ENCODE measurements at regions not wholly inside any gene's neighbourhood (a gene's known extent, or its start where the extent isn't known, plus 50 kb on each side); places are given as distances from the start of the nearest gene placed in this dataset.
"Not testable (repeated sequence)": the region's sequence is repeated elsewhere in the genome, so short reads cannot be mapped to it uniquely, and the experiment has no call there.

GRCh38 chr18:72965616-72966015, 97.8 kb upstream of the NETO1 start:
- Histone ChIP-seq H3K79me2 (ENCODE audit: insufficient read depth, low read length) (no peaks in the 10 kb centered on the region), H3K23me2 (ENCODE audit: insufficient read length, low read depth, low read length, poor library complexity, severe bottlenecking) (no peaks in the 10 kb centered on the region), H4K5ac (ENCODE audit: insufficient read length, low read depth, low read length) (no peak overlapping the region), H3K4me1 (ENCODE audit: insufficient read depth, low read length) (no peaks in the 10 kb centered on the region), H2AK5ac (ENCODE audit: insufficient read length, low read length) (no peak overlapping the region), H2BK20ac (ENCODE audit: low read depth, low read length, poor library complexity, severe bottlenecking) (no peak overlapping the region), H3K18ac (ENCODE audit: insufficient read length, low read depth, low read length) (no peak overlapping the region), H3K27me3 (ENCODE audit: insufficient read depth, low read length) (no peaks in the 10 kb centered on the region), H2BK5ac (ENCODE audit: insufficient read length, low read length) (no peak overlapping the region), H3K27ac (ENCODE audit: insufficient read length, low read depth, low read length) (no peak overlapping the region), H3K9ac (ENCODE audit: extremely low read depth, insufficient read length, low read length) (no peak overlapping the region), H4K20me1 (ENCODE audit: control insufficient read depth, insufficient read depth, insufficient read length) (no peaks in the 10 kb centered on the region), H3K79me1 (ENCODE audit: insufficient read depth, low read depth, low read length, poor library complexity, severe bottlenecking) (no peaks in the 10 kb centered on the region), H2BK15ac (ENCODE audit: low read depth, low read length) (no peak overlapping the region), H3K4ac (ENCODE audit: low read depth, low read length) (no peak overlapping the region), H3T11ph (ENCODE audit: low read length) (no peak overlapping the region), H3K9me3 (ENCODE audit: control insufficient read depth, low read depth, low read length) (no peaks in the 10 kb centered on the region), H3K56ac (ENCODE audit: insufficient read length, low read depth, low read length) (no peak overlapping the region), H3K23ac (ENCODE audit: insufficient read length, low read depth, low read length) (no peak overlapping the region), H2BK12ac (ENCODE audit: insufficient read length, low read depth, low read length) (no peak overlapping the region), H4K91ac (ENCODE audit: insufficient read length, low read depth, low read length) (no peak overlapping the region), H2AFZ (ENCODE audit: low read length) (no peak overlapping the region), H4K8ac (replicated peaks; ENCODE audit: insufficient read length, low read depth, low read length) (no peak overlapping the region), H3K14ac (ENCODE audit: insufficient read depth, low read length) (no peak overlapping the region), H3K4me2 (ENCODE audit: insufficient read depth, insufficient read length, low read length) (no peak overlapping the region), H2BK120ac (ENCODE audit: low read depth, low read length, poor library complexity, severe bottlenecking) (no peak overlapping the region)
- Mint-ChIP-seq H3K4me1 (no peaks in the 10 kb centered on the region), H3K27me3 (ENCODE audit: low read depth) (no peaks in the 10 kb centered on the region), H3K36me3 (ENCODE audit: insufficient read depth in 1 of 3, low read depth in 3 of 3) (no peaks in the 10 kb centered on the region; a peak in 1 of 7 replicates), H3K4me3 (no peak overlapping the region), H3K9me3 (no peaks in the 10 kb centered on the region), H3K27ac (no peak overlapping the region)
- no peak for TF ChIP-seq CTCF (conservative IDR thresholded peaks at IDR 0.05)
- no peak for DNase-seq
- no CpG with 5 or more reads among the region's 9 CpGs for WGBS (ENCODE audit: extremely low coverage, insufficient read length, low lambda C conversion rate)

DNA sequence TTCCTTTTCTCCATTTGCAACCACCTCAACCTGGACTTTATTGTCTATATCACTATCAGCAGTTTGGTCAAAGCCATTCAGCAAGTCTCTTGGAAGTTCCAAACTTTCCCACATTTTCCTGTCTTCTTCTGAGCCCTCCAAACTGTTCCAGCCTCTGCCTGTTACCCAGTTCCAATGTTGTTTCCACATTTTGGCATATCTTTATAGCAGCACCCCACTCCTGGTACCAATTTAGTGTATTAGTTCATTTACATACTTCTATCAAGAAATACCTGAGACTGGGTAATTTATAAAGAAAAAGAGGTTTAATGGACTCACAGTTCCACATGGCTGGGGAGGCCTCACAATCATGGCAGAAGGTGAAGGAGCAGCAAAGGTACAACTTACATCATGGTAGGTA, 90.4 kb upstream of the NETO1 start:
- not testable (repeated sequence) for H3K18ac ChIP-seq (ENCODE audit: insufficient read length, low read depth, low read length); H2BK5ac ChIP-seq (ENCODE audit: insufficient read length, low read length); H4K8ac ChIP-seq (replicated peaks; ENCODE audit: insufficient read length, low read depth, low read length); H2BK20ac ChIP-seq (ENCODE audit: low read depth, low read length, poor library complexity, severe bottlenecking); H3K4me2 ChIP-seq (ENCODE audit: insufficient read depth, insufficient read length, low read length); H2AFZ ChIP-seq (ENCODE audit: low read length); H3K27ac ChIP-seq (ENCODE audit: insufficient read length, low read depth, low read length); H3K4me3 Mint-ChIP-seq; H2BK15ac ChIP-seq (ENCODE audit: low read depth, low read length); H3K4me1 ChIP-seq (ENCODE audit: insufficient read depth, low read length); H4K20me1 ChIP-seq (ENCODE audit: control insufficient read depth, insufficient read depth, insufficient read length); H3K27me3 ChIP-seq (ENCODE audit: insufficient read depth, low read length); H3K23ac ChIP-seq (ENCODE audit: insufficient read length, low read depth, low read length); H4K91ac ChIP-seq (ENCODE audit: insufficient read length, low read depth, low read length); H2AK5ac ChIP-seq (ENCODE audit: insufficient read length, low read length); H2BK120ac ChIP-seq (ENCODE audit: low read depth, low read length, poor library complexity, severe bottlenecking); H3T11ph ChIP-seq (ENCODE audit: low read length); H3K27me3 Mint-ChIP-seq (ENCODE audit: low read depth); H3K27ac Mint-ChIP-seq; H3K14ac ChIP-seq (ENCODE audit: insufficient read depth, low read length); H3K79me2 ChIP-seq (ENCODE audit: insufficient read depth, low read length); H3K79me1 ChIP-seq (ENCODE audit: insufficient read depth, low read depth, low read length, poor library complexity, severe bottlenecking); H4K5ac ChIP-seq (ENCODE audit: insufficient read length, low read depth, low read length); H3K23me2 ChIP-seq (ENCODE audit: insufficient read length, low read depth, low read length, poor library complexity, severe bottlenecking); H3K56ac ChIP-seq (ENCODE audit: insufficient read length, low read depth, low read length); H2BK12ac ChIP-seq (ENCODE audit: insufficient read length, low read depth, low read length); H3K9ac ChIP-seq (ENCODE audit: extremely low read depth, insufficient read length, low read length); H3K9me3 ChIP-seq (ENCODE audit: control insufficient read depth, low read depth, low read length); H3K4ac ChIP-seq (ENCODE audit: low read depth, low read length); H3K4me1 Mint-ChIP-seq; DNase-seq
- Mint-ChIP-seq H3K36me3 (ENCODE audit: insufficient read depth in 1 of 3, low read depth in 3 of 3) (peaks cover 16 to 21% (median 20%) of the 10 kb centered on the region in 3 experiments), H3K9me3 (peaks cover 22 to 30% of the 10 kb centered on the region in 2 experiments)

All from H9 (cell line).